GM21390 (cell line): ENCODE measurements at regions not wholly inside any gene's neighbourhood (a gene's known extent, or its start where the extent isn't known, plus 50 kb on each side); places are given as distances from the start of the nearest gene placed in this dataset.

Experiments
- ATAC-seq: cut with Tn5 transposase; IDR thresholded peaks from one replicate; pipeline ENCODE4 v1.9.1; 2021; ENCODE audit not compliant: unreplicated experiment

DNA sequence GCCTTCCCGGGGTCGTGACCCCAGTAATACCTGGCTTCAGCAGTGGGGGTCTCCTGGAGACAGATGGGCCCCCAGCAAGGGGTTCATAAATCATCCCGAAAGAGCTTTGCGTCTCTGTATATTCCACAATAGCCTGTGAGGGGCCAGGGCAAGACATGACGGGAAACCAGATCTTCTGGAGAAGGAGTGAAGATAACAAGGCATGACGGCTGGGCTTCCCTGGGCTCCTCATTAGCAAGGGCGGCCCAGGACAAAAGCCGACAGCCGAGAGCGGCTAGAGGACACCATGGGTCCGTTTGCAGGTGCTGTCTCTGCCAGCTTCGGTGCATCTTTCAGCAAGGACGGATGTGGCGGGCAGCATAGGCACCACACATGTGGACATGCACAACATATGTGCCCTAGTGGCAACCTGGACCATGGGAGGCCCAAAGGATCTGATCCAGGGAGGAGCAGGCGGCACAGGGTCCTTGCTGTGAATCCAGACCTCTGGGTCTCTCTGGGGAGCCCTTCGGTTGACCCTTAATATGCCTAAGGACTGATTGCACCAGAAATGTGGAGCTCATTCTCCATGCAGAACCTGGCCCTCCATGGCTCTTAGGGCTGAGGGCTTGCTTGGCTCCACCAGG is 136.9 kb upstream of the FOXF1 start:
- ATAC-seq = no peak

DNA sequence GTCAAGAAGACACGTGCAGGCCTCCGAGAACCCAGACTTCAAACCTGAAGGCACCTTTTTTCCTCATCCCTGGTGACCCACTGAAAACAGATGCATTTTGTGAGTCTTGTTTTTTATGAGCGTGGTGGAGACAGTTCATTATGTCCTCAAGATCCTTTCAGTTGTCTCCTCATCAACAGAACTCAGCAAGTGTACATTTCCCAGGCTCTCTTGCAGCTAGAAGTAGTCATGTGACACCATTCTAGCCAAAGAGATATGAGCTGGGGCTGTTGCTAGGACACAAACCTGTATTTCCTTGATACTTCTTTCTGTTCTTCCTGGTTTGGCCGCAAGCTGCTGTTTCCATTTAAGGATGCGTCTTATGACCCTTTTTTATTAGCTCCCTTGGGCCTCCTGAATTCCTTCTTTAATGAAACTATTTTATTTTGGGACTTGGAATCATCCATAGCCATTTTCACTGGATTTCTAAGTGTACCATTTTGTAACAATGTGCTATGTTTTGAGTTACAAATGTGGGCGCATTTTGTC is 135.7 kb upstream of the FOXF1 start:
- no peak for ATAC-seq

DNA sequence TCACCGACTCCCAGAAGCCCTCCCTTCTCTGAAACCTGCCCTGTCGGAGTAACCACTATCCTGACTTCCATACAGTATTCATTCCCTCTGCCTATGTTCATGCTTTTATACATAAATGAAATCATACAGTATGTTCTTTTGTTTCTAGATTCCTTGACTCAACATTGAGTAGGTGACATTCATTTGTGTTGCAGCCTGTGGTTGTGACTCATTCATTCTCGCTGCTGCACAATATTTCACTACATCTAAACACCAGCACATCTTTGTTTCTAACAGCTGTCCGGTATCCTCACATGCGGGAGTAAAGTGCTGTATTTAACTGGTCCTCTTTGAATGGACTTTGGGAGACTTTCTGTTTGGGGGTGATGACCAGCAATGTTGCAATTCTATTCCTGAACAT is 135.0 kb upstream of the FOXF1 start:
- ATAC-seq = no peak

- ATAC-seq = no peak
These were observed 134.5 kb upstream of the FOXF1 start for GRCh38 chr16:86375851-86376250.

DNA sequence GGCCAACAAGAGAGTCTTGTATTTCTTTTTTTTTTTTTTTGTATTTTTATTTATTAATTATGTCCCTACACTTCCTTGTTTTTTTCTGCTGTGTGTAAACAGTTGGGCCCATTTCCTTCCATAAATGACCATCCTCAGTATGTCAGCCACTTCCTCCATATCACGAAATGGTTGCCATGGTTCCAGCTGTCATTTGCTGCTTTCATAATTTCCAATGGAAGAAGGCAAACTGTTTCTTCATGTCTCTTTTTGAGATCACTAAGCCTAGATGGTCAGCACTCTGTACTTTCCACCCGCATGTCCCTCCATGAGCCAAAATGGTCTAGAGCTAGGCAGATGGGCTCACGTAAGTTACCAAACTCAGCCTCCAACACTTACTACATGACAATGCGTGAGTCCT is 133.5 kb upstream of the FOXF1 start:
- no peak for ATAC-seq

DNA sequence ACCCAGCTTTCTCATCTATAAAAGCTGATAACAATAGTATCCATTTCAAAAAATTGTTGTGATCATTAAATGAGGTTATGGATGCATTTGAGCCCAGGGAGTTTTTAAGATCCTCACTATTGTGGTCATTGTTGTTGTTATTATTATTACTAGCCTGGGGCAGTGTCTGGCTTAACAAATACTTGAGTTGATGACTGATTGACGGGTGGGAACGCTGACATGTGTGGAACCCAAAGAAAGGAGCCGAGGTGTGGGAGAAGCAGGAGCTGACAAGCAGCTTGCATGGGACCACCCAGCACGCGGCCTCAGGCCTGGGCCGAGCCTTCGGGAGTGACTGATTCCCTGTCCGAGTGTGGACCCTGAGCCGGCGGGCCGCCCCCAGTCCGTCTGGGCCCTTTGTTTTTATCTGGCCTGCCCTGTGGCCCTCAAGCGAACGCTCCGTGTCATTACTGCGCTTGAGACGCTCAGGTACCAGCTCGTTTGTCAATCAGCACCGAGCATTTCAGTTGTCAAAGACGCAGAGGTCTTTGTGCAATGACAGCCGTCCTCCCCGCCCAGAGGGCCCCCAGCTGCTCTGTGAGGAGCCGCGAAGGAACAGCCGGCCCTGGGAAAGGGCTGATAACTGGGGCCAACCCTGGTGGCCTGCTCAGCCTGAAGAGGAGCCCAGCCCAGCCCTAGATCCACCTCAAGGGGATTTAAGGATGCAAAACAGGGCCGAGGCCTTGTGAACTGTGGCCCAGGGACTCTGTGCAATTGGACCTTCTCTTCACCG is 132.9 kb upstream of the FOXF1 start:
- no peak for ATAC-seq

- ATAC-seq = no peak
These were observed 132.2 kb upstream of the FOXF1 start for GRCh38 chr16:86378128-86378527.

GRCh38 chr16:86378831-86379504 is 131.4 kb upstream of the FOXF1 start:
- ATAC-seq = no peak

DNA sequence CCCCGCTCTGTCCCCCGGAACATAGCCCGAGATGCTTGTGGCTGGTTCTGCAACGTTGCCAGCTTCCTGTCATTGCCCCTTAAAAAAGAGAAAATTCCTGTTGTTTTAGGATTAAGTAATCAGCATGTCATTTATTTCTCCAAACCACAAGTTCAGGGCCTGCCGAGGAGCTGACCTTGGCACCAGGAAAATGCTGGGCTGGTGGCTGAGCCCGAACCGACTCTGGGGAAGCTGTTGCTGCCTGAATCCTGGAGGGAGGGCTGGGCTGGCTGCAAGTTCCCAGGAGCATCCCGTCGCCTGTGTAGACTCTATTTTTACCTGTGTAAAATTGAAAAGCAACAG is 130.9 kb upstream of the FOXF1 start:
- no peak for ATAC-seq

- ATAC-seq = no peak
These were observed 130.3 kb upstream of the FOXF1 start for GRCh38 chr16:86380030-86380429.

DNA sequence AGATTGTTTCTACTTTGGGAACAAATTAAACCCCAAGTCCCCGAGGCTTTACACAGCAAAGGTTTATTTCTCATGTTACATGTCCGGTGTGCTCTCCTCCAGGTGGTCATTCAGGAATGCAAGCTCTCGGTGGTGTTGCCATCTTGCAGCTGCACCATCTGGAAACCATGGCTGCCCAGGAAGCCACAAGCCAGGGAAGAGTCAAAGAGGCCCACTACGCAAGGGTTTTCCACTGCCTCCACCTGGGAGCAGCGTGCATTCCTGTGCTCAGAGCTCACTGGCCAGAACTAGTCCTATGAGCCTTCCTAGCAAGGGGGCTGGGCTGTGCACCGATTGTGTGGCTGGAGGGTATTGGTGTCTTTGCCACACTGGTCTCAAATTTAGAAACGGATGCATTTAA is 128.8 kb upstream of the FOXF1 start:
- no peak for ATAC-seq

- no peak for ATAC-seq
These were observed 128.1 kb upstream of the FOXF1 start for GRCh38 chr16:86382067-86382773.

- no peak for ATAC-seq
These were observed 127.4 kb upstream of the FOXF1 start for GRCh38 chr16:86382774-86383407.

GRCh38 chr16:86383488-86384262 is 126.7 kb upstream of the FOXF1 start:
- ATAC-seq = no peak

DNA sequence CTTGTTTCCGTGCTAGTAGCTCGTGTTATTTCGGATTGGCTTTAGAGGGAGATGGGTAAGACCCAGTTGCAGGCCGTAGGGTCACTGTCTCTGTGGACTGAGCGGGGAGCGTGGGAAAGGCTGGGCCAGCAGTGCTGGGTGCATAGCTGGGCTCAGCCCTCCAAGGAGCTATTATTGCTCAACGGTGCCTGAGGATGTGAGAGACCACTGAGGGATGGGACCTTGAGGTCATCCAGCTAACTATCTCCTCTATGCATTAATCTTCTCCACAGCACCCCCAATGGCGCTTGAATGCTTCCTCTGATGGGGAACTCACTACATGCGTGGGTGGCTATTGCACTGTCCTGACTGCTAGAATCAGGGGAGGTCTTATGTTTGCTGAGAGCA is 126.1 kb upstream of the FOXF1 start:
- ATAC-seq = no peak

DNA sequence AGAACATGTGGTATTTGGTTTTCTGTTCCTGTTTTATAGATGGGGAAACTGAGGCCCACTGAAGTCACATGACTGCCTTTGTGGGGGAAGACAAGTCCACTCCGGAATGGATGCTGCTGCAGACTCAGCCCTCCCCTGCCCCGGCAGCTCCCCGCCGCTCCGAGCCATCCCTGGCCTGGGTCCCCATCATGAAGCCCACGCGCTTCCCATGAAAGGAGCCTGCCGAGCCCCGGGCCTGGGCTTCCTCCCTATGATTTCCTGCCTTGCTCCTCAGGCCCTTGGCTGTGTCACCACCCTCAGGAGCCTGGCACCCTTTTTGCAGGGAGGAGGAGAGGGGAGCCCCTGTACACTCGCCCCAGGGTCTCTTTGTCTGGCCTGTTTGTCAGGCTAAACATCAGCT is 125.3 kb upstream of the FOXF1 start:
- ATAC-seq = no peak

- no peak for ATAC-seq
These were observed 122.6 kb upstream of the FOXF1 start for GRCh38 chr16:86387468-86388440.

- ATAC-seq = no peak
These were observed 121.4 kb upstream of the FOXF1 start for GRCh38 chr16:86388976-86389375.
